Parathyroid adenoma (tissue), 2 donors: ENCODE measurements at regions not wholly inside any gene's neighbourhood (a gene's known extent, or its start where the extent isn't known, plus 50 kb on each side); places are given as distances from the start of the nearest gene placed in this dataset.

Experiments used
- H2AFZ ChIP-seq: fragments of 300-600 bp; sonication (generic); one replicate; pipeline ENCODE4 v1.7.0; 2017; ENCODE audit warnings: antibody characterized with exemption, mild to moderate bottlenecking
- H3K27ac ChIP-seq: fragments of 300-600 bp; sonication (generic); one replicate; pipeline ENCODE4 v1.7.0; 2017
- H3K27me3 ChIP-seq: fragments of 300-600 bp; sonication (generic); one replicate; pipeline ENCODE4 v1.7.0; 2017; ENCODE audit warnings: low read length; ENCODE audit not compliant: control insufficient read depth, insufficient read depth
- H3K36me3 ChIP-seq: fragments of 300-600 bp; sonication (generic); one replicate; pipeline ENCODE4 v1.7.0; 2017; ENCODE audit warnings: low read length; ENCODE audit not compliant: control insufficient read depth, insufficient read depth
- H3K4me1 ChIP-seq: fragments of 300-600 bp; sonication (generic); one replicate; pipeline ENCODE4 v1.7.0; 2017; ENCODE audit warnings: control low read depth
- H3K4me2 ChIP-seq: fragments of 300-600 bp; sonication (generic); one replicate; pipeline ENCODE4 v1.7.0; 2017; ENCODE audit warnings: low read length
- H3K4me3 ChIP-seq: fragments of 300-600 bp; sonication (generic); one replicate; pipeline ENCODE4 v1.7.0; 2017; ENCODE audit warnings: low read depth, low read length
- H3K79me2 ChIP-seq: fragments of 300-600 bp; sonication (generic); one replicate; pipeline ENCODE4 v1.7.0; 2017; ENCODE audit warnings: control low read depth
- H3K9ac ChIP-seq: fragments of 300-600 bp; sonication (generic); one replicate; pipeline ENCODE4 v1.7.0; 2017; ENCODE audit warnings: mild to moderate bottlenecking
- H3K9me3 ChIP-seq: fragments of 300-600 bp; sonication (generic); one replicate; pipeline ENCODE4 v1.7.0; 2017; ENCODE audit warnings: low read length; ENCODE audit not compliant: control insufficient read depth
- CTCF ChIP-seq: fragments of 300-600 bp; sonication (generic); IDR thresholded peaks from one replicate; pipeline ENCODE4 v1.7.0; 2017; ENCODE audit warnings: antibody characterized with exemption, mild to moderate bottlenecking
- donor health status: primary hyperparathyroidism.

DNA sequence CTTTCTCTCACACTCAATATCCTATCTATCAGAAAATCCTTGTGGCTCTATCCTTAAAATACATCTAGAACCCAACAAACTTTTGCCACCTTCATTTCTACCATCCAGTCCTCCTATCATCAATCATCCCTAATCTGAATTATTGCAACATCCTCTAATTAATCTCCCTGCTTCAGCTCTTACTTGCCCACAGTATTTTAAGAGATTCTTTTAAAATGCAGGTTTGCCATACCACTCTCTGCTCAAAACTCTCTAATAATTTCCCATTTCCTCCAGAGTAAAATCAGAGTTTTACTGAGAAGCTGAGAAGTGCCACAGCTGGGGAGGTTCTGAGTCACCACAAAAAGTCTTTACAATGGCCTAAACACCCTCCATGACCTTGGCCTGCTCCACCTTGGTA lies 234.3 kb upstream of the ZPLD1 start:
- no peaks in the 10 kb centered on the region for H3K79me2 ChIP-seq
- no peak overlapping the region for H3K4me2 ChIP-seq
- H3K27ac ChIP-seq: no peak overlapping the region
- H3K4me1 ChIP-seq: no peaks in the 10 kb centered on the region
- H3K36me3 ChIP-seq: no peaks in the 10 kb centered on the region
- no peak for TF ChIP-seq CTCF
- no peaks in the 10 kb centered on the region for H3K9me3 ChIP-seq
- H3K9ac ChIP-seq: no peak overlapping the region
- no peak overlapping the region for H3K4me3 ChIP-seq
- no peaks in the 10 kb centered on the region for H3K27me3 ChIP-seq
- H2AFZ ChIP-seq: no peak overlapping the region

DNA sequence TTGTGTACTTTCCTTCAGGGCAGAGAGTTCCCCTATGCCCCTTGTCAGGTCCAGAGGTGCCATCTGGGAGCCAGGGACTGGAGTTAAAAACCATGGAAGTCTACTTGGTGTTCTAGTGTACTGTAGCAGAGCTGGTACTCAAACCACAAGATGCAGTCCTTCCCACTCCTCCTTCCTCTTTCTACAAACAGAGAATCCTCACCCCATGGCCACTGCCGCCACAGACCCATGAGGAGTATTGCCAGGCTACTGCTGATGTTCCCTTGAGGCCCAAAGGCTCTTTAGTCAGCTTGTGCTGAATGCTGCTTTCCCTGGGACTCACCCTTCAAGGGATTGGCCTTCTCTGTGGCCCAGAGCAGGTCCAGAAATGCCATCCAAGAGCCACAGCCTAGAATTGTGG lies 229.2 kb upstream of the ZPLD1 start:
- Histone ChIP-seq H3K36me3 (no peaks in the 10 kb centered on the region), H3K4me3 (no peak overlapping the region), H3K27ac (no peak overlapping the region), H3K4me2 (no peak overlapping the region), H3K27me3 (no peaks in the 10 kb centered on the region), H3K9ac (no peak overlapping the region), H2AFZ (no peak overlapping the region), H3K79me2 (no peaks in the 10 kb centered on the region), H3K4me1 (no peaks in the 10 kb centered on the region), H3K9me3 (no peaks in the 10 kb centered on the region)
- TF ChIP-seq CTCF: no peak

DNA sequence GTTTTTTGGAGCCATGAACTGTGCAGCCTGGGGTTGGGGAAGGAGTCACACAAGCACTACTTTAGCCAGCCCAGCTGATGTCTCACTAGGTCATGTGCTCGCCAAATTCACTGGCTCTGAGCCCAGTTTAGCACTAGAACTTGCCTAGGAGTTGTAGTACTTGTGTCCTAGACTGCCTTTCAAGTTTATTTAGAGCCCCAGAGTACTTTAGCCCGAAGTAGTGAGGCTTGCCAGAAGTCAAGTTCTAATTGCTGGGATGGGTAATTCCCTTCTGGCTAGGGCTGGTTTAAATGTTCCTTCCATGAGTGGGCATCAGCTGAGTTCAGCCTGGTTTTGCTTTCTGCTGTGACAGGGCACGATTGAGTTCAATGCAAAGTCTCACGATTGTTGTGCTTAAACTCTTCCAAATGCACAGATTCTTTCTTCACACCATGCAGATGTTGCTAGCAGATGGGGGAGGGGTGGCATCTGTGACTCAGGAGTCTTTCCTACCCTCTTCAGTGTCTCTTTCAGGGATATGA lies 228.2 kb upstream of the ZPLD1 start:
- no peak overlapping the region for H3K4me2 ChIP-seq
- no peak overlapping the region for H3K9ac ChIP-seq
- H3K36me3 ChIP-seq: no peaks in the 10 kb centered on the region
- no peak for TF ChIP-seq CTCF
- no peak overlapping the region for H3K27ac ChIP-seq
- H3K9me3 ChIP-seq: no peaks in the 10 kb centered on the region
- H3K4me1 ChIP-seq: no peaks in the 10 kb centered on the region
- H3K4me3 ChIP-seq: no peak overlapping the region
- no peaks in the 10 kb centered on the region for H3K27me3 ChIP-seq
- H2AFZ ChIP-seq: no peak overlapping the region
- H3K79me2 ChIP-seq: no peaks in the 10 kb centered on the region

- no peaks in the 10 kb centered on the region for H3K4me1 ChIP-seq
- H3K4me2 ChIP-seq: no peak overlapping the region
- H3K27me3 ChIP-seq: no peaks in the 10 kb centered on the region
- no peaks in the 10 kb centered on the region for H3K9me3 ChIP-seq
- no peak overlapping the region for H3K9ac ChIP-seq
- H2AFZ ChIP-seq: no peak overlapping the region
- H3K27ac ChIP-seq: no peak overlapping the region
- H3K36me3 ChIP-seq: no peaks in the 10 kb centered on the region
- no peaks in the 10 kb centered on the region for H3K79me2 ChIP-seq
- H3K4me3 ChIP-seq: no peak overlapping the region
- TF ChIP-seq CTCF: no peak
These were observed 227.7 kb upstream of the ZPLD1 start for GRCh38 chr3:102207151-102207571.

DNA sequence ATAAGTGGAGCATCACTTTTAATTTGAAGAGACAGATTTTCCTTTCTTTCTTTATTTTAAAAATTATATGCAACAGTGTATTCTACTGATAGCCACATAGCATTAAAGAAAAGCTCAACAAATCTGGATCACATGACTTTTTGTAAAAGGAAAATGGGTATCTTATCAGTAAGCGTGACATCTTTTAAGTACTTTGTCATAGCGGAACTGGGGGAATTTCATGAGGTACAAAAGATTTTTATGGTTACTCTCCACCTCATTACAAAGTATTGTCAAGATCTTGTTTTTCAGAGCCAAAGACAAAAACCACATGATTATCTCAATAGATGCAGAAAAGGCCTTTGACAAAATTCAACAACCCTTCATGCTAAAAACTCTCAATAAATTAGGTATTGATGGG lies 219.6 kb upstream of the ZPLD1 start:
- H3K4me2 ChIP-seq: no peak overlapping the region
- TF ChIP-seq CTCF: no peak

More for the DNA sequence above, 219.6 kb upstream of the ZPLD1 start:
- Histone ChIP-seq H3K4me1 (no peaks in the 10 kb centered on the region), H3K9me3 (peaks cover 3% of the 10 kb centered on the region), H3K4me3 (no peak overlapping the region), H3K79me2 (no peaks in the 10 kb centered on the region), H3K9ac (no peak overlapping the region), H3K27ac (no peak overlapping the region), H2AFZ (no peak overlapping the region), H3K36me3 (no peaks in the 10 kb centered on the region), H3K27me3 (no peaks in the 10 kb centered on the region)
